Mesothelial cell of epicardium (in vitro differentiated cells): ENCODE measurements at regions not wholly inside any gene's neighbourhood (a gene's known extent, or its start where the extent isn't known, plus 50 kb on each side); places are given as distances from the start of the nearest gene placed in this dataset.
A peak's percentile ranks its signal among the peaks of the same experiment; 100 is the strongest.

Experiments
- DNase-seq, 2 experiments: peaks; one replicate each; pipeline ENCODE4 v3.0.0; 2021; ENCODE audit warnings: low spot score in 2 of 2; ENCODE audit not compliant: unreplicated experiment in 2 of 2
- H3K27ac Mint-ChIP-seq: 2 replicates; pipeline ENCODE4 v1.8.0; 2021; ENCODE audit warnings: mixed read lengths
- H3K27me3 Mint-ChIP-seq: 2 replicates; pipeline ENCODE4 v1.8.0; 2021; ENCODE audit warnings: low read depth, mixed read lengths
- H3K36me3 Mint-ChIP-seq: 2 replicates; pipeline ENCODE4 v1.8.0; 2021; ENCODE audit warnings: mixed read lengths
- H3K4me1 Mint-ChIP-seq: 2 replicates; pipeline ENCODE4 v1.8.0; 2021; ENCODE audit warnings: mixed read lengths
- H3K4me3 Mint-ChIP-seq: 2 replicates; pipeline ENCODE4 v1.8.0; 2021; ENCODE audit warnings: mild to moderate bottlenecking, moderate library complexity, mixed read lengths
- H3K9me3 Mint-ChIP-seq: 2 replicates; pipeline ENCODE4 v1.8.0; 2021; ENCODE audit warnings: mixed read lengths
- CTCF ChIP-seq: fragments of 200-600 bp; sonication (generic); IDR thresholded peaks from one replicate; pipeline ENCODE4 v1.5.0; 2021; ENCODE audit warnings: antibody characterized with exemption; ENCODE audit not compliant: unreplicated experiment

GRCh38 chr9:87008667-87009066 is 61.4 kb upstream of the GAS1 start:
- Mint-ChIP-seq H3K4me3 (no peak overlapping the region), H3K27me3 (no peaks in the 10 kb centered on the region), H3K4me1 (peaks cover 32% of the 10 kb centered on the region), H3K9me3 (peaks cover 2% of the 10 kb centered on the region), H3K27ac (peak overlapping the region; percentile 89), H3K36me3 (peaks cover 5% of the 10 kb centered on the region)
- no peak for TF ChIP-seq CTCF
- no peak for DNase-seq

GRCh38 chr9:87010626-87011025 is 63.3 kb upstream of the GAS1 start:
- Mint-ChIP-seq H3K27ac (no peak overlapping the region), H3K4me3 (no peak overlapping the region), H3K9me3 (no peaks in the 10 kb centered on the region), H3K27me3 (no peaks in the 10 kb centered on the region), H3K36me3 (peaks cover 2% of the 10 kb centered on the region), H3K4me1 (peaks cover 36% of the 10 kb centered on the region)
- no peak for DNase-seq
- TF ChIP-seq CTCF: no peak

- no peak for TF ChIP-seq CTCF
- Mint-ChIP-seq H3K27me3 (no peaks in the 10 kb centered on the region), H3K9me3 (no peaks in the 10 kb centered on the region), H3K27ac (no peak overlapping the region), H3K36me3 (peaks cover 2% of the 10 kb centered on the region), H3K4me3 (no peak overlapping the region), H3K4me1 (peaks cover 36% of the 10 kb centered on the region)
- DNase-seq: no peak
Measured at GRCh38 chr9:87011551-87011950, 64.2 kb upstream of the GAS1 start.

- peaks cover 19% of the 10 kb centered on the region for H3K4me1 Mint-ChIP-seq
- no peak for TF ChIP-seq CTCF
- peaks cover 8% of the 10 kb centered on the region for H3K36me3 Mint-ChIP-seq
- no peak overlapping the region for H3K4me3 Mint-ChIP-seq
- no peaks in the 10 kb centered on the region for H3K27me3 Mint-ChIP-seq
- peaks cover 6% of the 10 kb centered on the region for H3K9me3 Mint-ChIP-seq
- no peak for DNase-seq
- no peak overlapping the region for H3K27ac Mint-ChIP-seq
Measured at GRCh38 chr9:87013490-87013889, 66.2 kb upstream of the GAS1 start.

- TF ChIP-seq CTCF: no peak
Measured at GRCh38 chr9:87014436-87014835, 67.1 kb upstream of the GAS1 start.

GRCh38 chr9:87016681-87017080 is 69.4 kb upstream of the GAS1 start:
- H3K4me3 Mint-ChIP-seq: no peak overlapping the region
- DNase-seq: no peak
- H3K4me1 Mint-ChIP-seq: peaks cover 33% of the 10 kb centered on the region
- TF ChIP-seq CTCF: no peak
- H3K36me3 Mint-ChIP-seq: peaks cover 8% of the 10 kb centered on the region
- H3K27me3 Mint-ChIP-seq: no peaks in the 10 kb centered on the region
- peaks cover 6% of the 10 kb centered on the region for H3K9me3 Mint-ChIP-seq
- H3K27ac Mint-ChIP-seq: no peak overlapping the region

More at GRCh38 chr9:87014436-87014835, 67.1 kb upstream of the GAS1 start:
- no peaks in the 10 kb centered on the region for H3K27me3 Mint-ChIP-seq
- peak overlapping the region; percentile 6 for H3K27ac Mint-ChIP-seq
- no peak for DNase-seq
- no peak overlapping the region for H3K4me3 Mint-ChIP-seq
- peaks cover 17% of the 10 kb centered on the region for H3K4me1 Mint-ChIP-seq
- H3K36me3 Mint-ChIP-seq: peaks cover 8% of the 10 kb centered on the region
- peaks cover 6% of the 10 kb centered on the region for H3K9me3 Mint-ChIP-seq
